Stimulated activated naive CD4-positive, alpha-beta T cell (primary cell): ENCODE measurements at regions not wholly inside any gene's neighbourhood (a gene's known extent, or its start where the extent isn't known, plus 50 kb on each side); places are given as distances from the start of the nearest gene placed in this dataset.
"Not testable (repeated sequence)": the region's sequence is repeated elsewhere in the genome, so short reads cannot be mapped to it uniquely, and the experiment has no call there.

ENCODE experiments used
- DNase-seq, 6 experiments: peaks; one replicate each; lab custom pipeline; 2025; lab: John Stamatoyannopoulos, UW

GRCh38 chr5:53368516-53368915 lies 111.9 kb upstream of the FST start:
- DNase-seq: no peak

GRCh38 chr5:53368966-53369605 lies 111.3 kb upstream of the FST start:
- no peak for DNase-seq

- no peak for DNase-seq
These were observed 110.7 kb upstream of the FST start for GRCh38 chr5:53369681-53370080.

- DNase-seq: no peak
These were observed 106.8 kb upstream of the FST start for GRCh38 chr5:53373451-53374158.

GRCh38 chr5:53376853-53377252 lies 103.6 kb upstream of the FST start:
- DNase-seq: no peak

- DNase-seq: no peak
These were observed 102.2 kb upstream of the FST start for GRCh38 chr5:53378190-53378589.

GRCh38 chr5:53378590-53379247 lies 101.7 kb upstream of the FST start:
- DNase-seq: no peak

GRCh38 chr5:53386341-53386740 lies 94.1 kb upstream of the FST start:
- no peak for DNase-seq

- no peak for DNase-seq
These were observed 91.3 kb upstream of the FST start for GRCh38 chr5:53389093-53389492.

- DNase-seq: no peak
These were observed 88.4 kb upstream of the FST start for GRCh38 chr5:53392073-53392472.

- no peak for DNase-seq
These were observed 85.6 kb upstream of the FST start for GRCh38 chr5:53394808-53395207.

- DNase-seq: no peak
These were observed 83.2 kb upstream of the FST start for GRCh38 chr5:53397141-53397757.

GRCh38 chr5:53397845-53398244 lies 82.6 kb upstream of the FST start:
- no peak for DNase-seq

GRCh38 chr5:53399926-53400697 lies 80.3 kb upstream of the FST start:
- no peak for DNase-seq

- no peak for DNase-seq
These were observed 77.1 kb upstream of the FST start for GRCh38 chr5:53403291-53403690.

- DNase-seq: no peak
These were observed 76.7 kb upstream of the FST start for GRCh38 chr5:53403758-53404157.

- DNase-seq: no peak
These were observed 75.0 kb upstream of the FST start for GRCh38 chr5:53405396-53405795.

GRCh38 chr5:53406630-53407316 lies 73.7 kb upstream of the FST start:
- DNase-seq: no peak

- no peak for DNase-seq
These were observed 73.1 kb upstream of the FST start for GRCh38 chr5:53407373-53407772.

- no peak for DNase-seq
These were observed 69.0 kb upstream of the FST start for GRCh38 chr5:53411388-53411787.

- DNase-seq: not testable (repeated sequence)
These were observed 67.9 kb upstream of the FST start for GRCh38 chr5:53412499-53412898.
